ENCODE measurements at regions not wholly inside any gene's neighbourhood (a gene's known extent, or its start where the extent isn't known, plus 50 kb on each side); places are given as distances from the start of the nearest gene placed in this dataset.
"Not testable (repeated sequence)": the region's sequence is repeated elsewhere in the genome, so short reads cannot be mapped to it uniquely, and the experiment has no call there.

DNA sequence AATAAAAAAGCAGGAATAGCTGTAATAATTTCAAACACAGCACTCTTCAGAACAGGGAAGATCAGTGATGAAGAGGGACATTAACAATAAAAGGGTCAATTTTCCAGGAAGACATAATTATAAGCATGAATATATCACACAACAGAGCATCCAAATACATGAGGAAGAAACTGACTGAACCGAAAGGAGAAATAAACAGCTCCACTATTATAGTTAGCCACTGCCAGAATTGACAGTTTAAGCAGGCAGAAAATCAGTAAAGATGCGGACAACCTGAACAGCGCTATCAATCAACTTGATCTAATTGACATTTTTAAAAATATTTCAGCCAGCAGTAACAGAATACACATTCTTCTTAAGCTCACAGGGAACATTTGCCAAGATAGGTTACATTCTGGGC, 89.1 kb downstream of the MED10 start:
- H3K4me3 ChIP-seq (ENCODE audit: low read depth, low read length), result no peak overlapping the region
- TF ChIP-seq, protein P1, sequence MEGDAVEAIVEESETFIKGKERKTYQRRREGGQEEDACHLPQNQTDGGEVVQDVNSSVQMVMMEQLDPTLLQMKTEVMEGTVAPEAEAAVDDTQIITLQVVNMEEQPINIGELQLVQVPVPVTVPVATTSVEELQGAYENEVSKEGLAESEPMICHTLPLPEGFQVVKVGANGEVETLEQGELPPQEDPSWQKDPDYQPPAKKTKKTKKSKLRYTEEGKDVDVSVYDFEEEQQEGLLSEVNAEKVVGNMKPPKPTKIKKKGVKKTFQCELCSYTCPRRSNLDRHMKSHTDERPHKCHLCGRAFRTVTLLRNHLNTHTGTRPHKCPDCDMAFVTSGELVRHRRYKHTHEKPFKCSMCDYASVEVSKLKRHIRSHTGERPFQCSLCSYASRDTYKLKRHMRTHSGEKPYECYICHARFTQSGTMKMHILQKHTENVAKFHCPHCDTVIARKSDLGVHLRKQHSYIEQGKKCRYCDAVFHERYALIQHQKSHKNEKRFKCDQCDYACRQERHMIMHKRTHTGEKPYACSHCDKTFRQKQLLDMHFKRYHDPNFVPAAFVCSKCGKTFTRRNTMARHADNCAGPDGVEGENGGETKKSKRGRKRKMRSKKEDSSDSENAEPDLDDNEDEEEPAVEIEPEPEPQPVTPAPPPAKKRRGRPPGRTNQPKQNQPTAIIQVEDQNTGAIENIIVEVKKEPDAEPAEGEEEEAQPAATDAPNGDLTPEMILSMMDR (IDR thresholded peaks at IDR 0.05; ENCODE audit: insufficient read depth, low read depth, low read length, missing control alignments), result no peak
- DNase-seq (ENCODE audit: low read depth), result no peak

DNA sequence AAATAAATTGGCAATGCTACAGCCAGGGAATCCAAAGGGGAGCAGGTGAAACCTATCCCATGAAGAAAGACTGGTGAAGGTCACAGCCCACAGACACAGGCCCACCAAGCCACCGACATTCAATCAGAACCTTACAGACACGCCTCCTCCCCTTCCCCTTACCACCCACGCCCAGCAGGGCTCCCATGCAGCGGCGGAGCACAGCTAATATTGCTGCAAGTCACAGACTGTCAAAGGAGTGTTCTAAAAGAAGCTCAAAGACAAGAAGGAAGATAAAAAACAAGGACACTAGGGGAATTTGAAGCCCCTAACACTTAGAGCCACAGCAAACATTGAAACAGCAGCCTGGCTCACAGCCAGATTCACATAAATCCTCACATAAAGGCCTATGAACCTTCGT, 91.2 kb downstream of the MED10 start:
- TF ChIP-seq, protein P1 (IDR thresholded peaks at IDR 0.05; ENCODE audit: insufficient read depth, low read depth, low read length, missing control alignments), result no peak
- H3K4me3 ChIP-seq (ENCODE audit: low read depth, low read length), result no peak overlapping the region
- DNase-seq (ENCODE audit: low read depth), result no peak

DNA sequence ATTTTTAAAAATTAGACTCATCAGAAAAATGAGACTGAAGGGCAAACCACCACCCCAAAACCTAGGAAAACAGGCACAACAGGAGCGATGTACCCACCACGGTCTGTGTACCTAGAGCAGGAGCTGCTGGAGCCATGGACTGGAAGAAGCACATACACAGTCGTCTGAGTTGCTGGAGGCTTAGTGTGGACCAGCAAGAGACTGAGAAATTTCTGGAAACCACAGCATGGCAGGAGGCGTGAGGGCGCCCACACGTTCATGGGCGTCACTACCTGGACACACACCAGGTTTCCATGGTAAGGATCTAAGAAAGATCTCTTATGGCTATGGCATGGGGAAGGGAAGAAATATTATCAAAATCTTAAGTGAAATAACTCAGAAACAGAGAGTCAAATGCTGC, 91.9 kb downstream of the MED10 start:
- TF ChIP-seq, protein P1 (IDR thresholded peaks at IDR 0.05; ENCODE audit: insufficient read depth, low read depth, low read length, missing control alignments), result no peak
- no peak for DNase-seq (ENCODE audit: low read depth)
- no peak overlapping the region for H3K4me3 ChIP-seq (ENCODE audit: low read depth, low read length)

DNA sequence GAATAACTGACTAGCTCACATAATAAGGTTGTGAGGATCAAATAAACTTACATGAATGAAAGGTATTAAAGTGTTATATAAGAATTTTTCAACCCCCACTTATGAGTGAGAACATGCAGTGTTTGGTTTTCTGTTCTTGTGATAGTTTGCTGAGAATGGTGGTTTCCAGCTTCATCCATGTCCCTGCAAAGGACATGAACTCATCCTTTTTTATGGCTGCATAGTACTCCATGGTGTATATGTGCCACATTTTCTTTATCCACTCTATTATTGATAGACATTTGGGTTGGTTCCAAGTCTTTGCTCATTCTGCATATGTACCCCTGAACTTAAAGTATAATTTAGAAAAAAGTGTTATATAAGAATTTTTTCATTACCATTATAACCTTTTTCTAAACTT, 93.9 kb downstream of the MED10 start:
- not testable (repeated sequence) for H3K4me3 ChIP-seq (ENCODE audit: low read depth, low read length)

DNA sequence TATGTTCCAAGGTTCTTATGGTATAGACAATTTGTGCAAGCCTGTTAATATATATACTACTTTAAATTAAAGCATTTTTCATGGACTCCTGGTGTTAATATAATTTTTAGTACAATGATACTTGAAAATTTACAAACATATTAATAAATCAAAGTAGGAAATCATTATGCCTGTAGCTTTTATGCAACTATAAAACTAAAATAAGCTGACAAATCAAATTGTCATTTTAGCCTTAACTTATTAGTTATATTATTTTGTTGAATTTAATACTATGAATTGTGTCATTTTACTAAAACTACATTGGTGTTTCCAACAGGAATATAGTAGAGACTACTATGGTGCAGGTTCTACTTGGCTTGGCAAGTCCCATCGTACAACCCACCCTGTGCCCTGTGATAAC, 96.0 kb downstream of the MED10 start:
- no peak overlapping the region for H3K4me3 ChIP-seq (ENCODE audit: low read depth, low read length)
- DNase-seq (ENCODE audit: low read depth), result no peak
- TF ChIP-seq, protein P1 (IDR thresholded peaks at IDR 0.05; ENCODE audit: insufficient read depth, low read depth, low read length, missing control alignments), result no peak

More for the DNA sequence above, 93.9 kb downstream of the MED10 start:
- not testable (repeated sequence) for DNase-seq (ENCODE audit: low read depth)

DNA sequence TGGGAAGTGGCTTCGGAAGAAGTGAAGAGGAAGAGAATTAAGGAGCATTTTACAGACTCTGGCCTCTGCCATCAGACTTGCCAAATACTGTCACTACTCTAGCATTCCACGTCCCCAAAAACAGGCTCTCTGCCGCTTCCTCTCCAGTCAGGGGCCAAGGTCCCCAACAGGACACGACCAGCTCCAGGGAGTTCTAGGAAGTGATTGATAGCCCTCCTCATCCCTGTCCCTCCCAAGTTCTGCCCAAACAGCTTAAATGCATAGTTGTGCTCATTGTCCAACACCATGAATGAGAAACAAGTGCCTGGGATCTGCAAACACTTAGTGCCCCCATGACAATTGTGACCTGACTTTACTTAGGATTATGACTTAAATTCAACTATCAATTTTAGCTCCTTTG, 96.5 kb downstream of the MED10 start:
- no peak for DNase-seq (ENCODE audit: low read depth)
- H3K4me3 ChIP-seq (ENCODE audit: low read depth, low read length), result no peak overlapping the region
- TF ChIP-seq, protein P1 (IDR thresholded peaks at IDR 0.05; ENCODE audit: insufficient read depth, low read depth, low read length, missing control alignments), result no peak

DNA sequence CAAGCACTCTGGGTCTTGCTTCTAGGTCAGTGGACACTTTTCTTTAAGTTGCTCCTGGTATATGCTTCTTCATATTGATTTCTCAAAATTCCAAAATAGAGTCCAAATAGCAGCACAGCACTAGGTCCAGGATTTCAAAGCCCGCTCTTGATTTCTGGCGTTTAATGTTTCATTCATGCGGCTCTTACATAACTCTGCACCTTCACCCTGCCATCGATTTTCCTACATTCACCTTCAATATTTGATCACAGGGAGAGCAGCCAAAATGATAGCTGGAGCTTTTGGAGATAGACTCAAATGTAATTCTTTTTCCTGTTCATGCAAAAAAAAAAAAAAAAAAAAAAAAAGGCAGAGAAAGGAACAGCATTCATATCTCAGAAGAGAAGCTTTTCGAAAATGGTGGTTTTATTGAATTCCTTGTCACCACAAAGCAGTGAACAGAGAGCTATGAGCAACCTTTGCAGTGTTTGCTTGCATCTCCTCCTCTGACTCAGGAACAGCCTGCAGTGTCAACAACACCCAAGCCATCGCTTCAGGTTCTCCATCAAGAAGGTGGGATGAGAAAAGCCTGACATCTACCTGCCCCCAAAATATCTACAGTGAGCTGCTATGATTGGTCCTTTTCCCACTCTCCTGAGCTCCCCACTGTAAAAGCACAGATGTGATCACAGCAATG, 97.8 kb downstream of the MED10 start:
- TF ChIP-seq, protein P1 (IDR thresholded peaks at IDR 0.05; ENCODE audit: insufficient read depth, low read depth, low read length, missing control alignments), result no peak
- DNase-seq (ENCODE audit: low read depth), result no peak

More for the DNA sequence above, 97.8 kb downstream of the MED10 start:
- no peak overlapping the region for H3K4me3 ChIP-seq (ENCODE audit: low read depth, low read length)
